HG02588 (cell line): ENCODE measurements at regions not wholly inside any gene's neighbourhood (a gene's known extent, or its start where the extent isn't known, plus 50 kb on each side); places are given as distances from the start of the nearest gene placed in this dataset.

ENCODE experiments used
- ATAC-seq: cut with Tn5 transposase; IDR thresholded peaks from one replicate; pipeline ENCODE4 v1.9.1; 2021; ENCODE audit warnings: mild to moderate bottlenecking, moderate library complexity; ENCODE audit not compliant: unreplicated experiment

DNA sequence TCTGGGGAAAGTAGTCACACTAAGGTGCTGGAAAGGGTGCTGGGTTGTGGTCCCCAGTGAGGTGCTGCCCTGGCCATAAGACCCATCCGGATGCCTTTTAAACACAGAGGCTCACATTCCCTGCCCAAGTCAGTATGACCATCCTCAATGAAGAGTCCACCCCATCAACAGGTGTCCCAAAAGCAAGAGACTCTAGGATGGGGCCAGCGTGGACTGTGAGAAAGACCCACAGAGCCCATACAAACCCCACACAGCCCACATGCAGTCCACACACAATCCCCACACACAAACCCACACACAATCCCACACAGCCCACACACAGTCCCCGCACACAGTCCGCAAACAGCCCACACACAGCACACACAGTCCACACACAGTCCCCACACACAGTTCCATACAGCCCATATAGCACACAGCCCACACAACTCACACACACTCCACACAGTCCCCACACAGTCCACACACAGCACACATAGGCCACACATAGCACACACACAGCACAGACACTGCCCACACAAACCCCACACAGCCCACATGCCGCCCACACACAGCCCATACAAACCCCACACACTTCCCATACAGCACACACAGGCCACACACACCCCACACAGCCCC lies 241.4 kb upstream of the SALL3 start:
- ATAC-seq, result no peak

DNA sequence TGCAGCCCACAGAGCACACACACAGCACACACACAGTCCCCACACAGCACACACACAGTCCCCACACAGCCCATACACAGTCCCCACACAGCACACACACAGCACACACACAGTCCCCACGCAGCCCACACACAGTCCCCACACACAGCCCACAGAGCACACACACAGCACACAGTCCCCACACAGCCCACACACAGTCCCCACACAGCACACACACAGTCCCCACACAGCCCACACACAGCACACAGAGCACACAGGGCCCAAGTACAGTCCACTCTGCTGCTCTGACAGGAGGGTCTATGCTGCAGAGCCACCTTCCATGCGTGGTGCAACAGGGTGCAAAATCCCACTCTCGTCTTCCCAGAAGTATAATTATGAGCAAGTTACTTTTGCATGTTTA lies 240.5 kb upstream of the SALL3 start:
- ATAC-seq, result no peak

DNA sequence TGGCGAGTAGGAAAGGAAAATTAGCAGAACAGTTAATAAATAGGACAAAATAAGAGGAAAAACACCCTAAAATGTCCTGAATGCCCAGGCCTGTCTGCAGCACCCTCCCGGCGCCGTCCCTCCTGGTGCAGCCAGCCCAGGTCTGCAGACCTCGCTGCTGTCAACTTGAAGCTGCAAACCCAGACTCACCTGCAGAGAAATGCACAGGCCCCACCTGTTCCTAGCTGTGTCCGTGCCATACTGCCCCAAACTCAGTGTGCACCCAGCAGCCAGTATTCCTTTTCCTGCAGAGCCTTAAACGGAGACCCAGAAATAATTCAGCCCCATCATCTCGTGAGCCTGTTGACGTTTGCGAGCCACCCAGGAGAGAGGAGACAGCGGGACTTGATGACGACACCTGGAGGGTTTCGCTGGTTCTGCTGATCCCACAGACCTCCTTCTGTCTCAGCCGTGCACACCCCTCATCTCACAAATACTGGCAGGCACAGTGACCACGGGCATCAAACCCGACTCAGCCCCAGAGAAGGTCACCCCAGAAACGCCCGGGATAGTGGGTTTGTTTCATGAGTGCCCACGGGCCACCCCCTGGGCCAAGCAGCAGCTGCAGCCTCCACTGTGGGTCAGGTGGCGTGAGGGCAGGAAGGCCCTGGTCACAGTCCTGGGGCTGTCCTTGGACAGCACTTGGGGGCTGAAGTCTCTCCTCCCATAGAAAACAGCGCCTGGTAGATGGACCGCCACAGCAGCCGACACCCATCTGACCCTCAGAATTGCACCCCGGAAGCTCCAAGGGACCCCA lies 239.5 kb upstream of the SALL3 start:
- ATAC-seq, result no peak

DNA sequence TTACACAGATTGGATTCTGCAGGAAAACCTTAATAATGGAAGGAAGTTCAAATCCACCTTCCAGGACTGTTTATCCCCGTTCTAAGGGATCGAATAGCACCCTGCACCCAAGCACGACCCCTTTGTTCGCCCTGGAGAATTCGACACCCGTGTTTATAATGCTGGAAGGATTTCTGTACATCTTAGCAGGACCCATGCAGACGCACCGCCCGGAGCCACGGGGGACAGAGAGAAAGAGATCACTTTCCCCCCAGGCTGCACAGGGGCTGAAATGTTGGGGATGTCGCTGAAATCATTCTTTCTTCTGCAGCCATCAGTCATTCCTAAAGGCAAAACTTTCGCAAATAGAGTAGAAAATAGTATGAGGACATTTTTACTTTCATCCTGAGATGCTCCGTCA lies 238.7 kb upstream of the SALL3 start:
- ATAC-seq, result no peak

DNA sequence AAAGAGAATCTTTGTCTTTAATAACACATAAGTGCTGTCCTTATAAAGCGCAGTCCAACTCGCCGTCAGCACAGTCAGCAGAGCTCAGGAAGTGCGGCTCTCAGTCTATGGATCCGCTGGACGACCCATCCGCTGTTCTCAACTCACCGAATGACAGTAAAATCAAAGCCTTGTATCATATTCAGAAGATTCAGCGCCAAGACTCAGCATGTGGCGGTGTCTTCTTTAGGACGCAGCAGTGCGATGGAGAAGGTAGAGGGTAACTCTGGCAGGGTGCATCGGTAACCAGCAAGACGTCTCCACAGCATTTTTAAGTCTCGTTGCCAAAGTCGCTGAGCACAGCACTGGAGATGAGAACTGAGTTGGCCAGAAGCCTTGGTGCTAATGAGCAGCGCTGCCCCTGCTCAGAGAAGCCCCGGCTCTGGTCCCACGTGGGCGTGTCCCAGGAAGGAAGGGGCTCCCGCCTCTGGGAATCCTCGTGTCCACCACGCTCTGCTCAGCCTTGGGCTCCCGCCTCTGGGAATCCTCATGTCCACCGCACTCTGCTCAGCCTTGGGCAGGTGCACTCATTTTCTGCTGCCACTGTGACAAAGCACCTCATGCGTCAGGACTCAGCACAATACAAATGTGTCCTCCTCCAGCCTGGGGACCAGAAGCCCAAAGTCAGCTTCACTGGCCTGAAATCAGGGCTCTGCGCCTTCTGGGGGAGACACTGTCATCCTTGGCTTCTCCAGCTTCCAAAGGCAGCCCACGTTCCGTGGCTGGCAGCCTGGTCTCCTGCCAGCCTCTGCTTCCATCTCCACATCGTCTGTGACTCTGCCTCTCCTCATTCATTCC lies 238.0 kb upstream of the SALL3 start:
- ATAC-seq, result no peak

DNA sequence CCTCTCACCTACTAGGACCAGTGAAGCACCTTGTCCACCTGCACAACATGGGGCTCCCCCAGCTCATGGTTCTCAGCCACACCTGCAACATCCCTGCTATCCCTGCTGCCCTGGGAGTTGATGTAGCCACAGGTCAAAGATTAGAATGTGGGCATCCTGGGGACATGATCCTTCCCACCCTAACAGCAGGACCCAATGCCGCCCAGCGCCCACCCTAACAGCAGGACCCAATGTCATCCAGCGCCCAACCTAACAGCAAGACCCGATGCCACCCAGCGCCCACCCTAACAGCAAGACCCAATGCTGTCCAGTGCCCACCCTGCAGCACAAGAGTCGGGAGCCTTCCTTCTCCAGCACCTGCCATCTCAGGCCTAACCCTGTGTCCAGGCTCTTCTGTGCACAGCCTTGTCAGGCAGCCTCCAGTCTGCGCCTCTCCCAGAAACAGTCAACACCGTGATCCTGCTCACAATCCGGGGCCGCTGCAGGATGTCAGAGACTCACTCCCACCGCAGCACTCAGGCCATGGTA lies 237.3 kb upstream of the SALL3 start:
- no peak for ATAC-seq

DNA sequence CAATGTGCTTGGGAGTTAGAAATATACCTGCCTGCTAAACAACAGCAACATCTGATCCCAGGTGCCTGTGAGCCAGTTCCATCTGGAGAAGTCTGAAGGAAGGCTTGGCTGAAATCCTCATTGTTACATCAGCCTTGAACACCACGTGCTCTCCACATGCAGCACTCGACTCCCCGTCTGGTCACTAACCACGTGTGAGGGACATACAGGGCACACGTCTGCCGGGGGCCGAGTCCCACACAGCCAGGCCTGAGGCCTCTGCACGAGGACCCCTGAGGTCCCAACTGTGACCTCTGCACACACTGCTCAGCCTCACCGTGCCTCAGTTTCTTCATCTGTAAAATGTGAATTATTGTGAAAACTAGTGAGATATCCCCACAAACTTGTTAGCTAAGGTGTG lies 236.5 kb upstream of the SALL3 start:
- no peak for ATAC-seq

DNA sequence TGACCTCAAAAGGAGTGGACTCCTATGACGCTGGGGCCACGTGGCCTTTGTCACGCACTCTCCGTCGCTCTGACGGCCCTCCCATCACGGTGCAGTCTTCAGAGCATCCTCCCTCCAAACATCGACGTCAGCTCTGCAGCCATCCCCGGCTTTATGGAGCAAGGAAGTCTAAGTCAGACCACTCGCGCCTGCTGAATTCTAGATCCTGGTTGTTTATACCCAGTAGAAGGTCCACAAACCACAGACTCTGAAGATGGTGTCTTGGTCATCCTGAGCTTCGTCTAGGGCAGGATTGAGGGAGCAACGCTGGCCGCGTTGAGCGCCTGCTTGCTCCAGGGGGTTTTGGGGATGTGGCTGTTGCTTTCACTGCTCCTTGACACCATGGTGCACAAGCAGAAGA lies 228.0 kb upstream of the SALL3 start:
- ATAC-seq, result no peak

DNA sequence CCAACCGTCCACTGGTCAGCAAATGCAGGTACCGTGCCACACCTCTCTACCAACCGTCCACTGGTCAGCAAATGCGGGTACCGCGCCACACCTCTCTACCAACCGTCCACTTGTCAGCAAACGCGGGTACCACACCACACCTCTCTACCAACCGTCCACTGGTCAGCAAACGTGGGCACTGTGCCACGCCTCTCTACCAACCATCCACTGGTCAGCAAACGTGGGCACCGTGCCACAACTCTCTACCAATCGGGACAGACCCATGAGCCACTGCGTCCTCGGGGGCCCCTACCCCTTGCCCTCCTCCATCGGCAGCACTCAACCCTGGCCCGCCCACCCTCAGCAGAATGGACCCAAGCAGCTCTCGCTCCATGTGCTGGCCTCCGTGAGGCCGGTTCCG lies 226.4 kb upstream of the SALL3 start:
- no peak for ATAC-seq

DNA sequence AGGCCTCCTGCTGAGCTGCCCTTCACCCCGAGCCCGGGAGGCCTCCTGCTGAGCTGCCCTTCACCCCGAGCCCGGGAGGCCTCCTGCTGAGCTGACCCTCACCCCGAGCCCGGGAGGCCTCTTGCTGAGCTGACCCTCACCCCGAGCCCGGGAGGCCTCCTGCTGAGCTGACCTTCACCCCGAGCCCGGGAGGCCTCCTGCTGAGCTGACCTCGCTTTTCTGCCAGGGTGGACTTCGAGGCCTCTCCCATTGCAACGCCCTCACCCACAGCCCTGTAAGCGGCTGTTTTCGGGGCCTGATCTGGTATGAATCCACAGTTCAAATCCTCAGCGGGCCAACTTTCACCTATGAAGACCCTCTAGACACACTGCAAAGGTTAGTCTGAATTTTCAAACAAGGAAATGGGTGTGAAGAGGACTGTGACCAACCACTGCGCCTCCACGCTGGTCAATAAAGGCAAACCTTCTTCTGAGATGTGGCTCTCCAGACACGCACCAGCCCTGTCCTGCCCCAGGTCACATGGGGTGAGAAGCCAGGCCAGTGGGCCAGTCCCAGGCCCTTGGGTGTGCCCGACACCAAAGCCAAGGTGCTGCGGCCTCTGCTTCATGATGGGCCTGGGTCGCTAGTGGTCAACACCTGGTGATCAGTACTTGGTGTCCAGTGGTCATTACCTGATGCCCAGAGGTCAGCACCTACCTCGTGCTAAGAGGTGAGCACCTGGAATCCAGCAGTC lies 225.1 kb upstream of the SALL3 start:
- no peak for ATAC-seq

DNA sequence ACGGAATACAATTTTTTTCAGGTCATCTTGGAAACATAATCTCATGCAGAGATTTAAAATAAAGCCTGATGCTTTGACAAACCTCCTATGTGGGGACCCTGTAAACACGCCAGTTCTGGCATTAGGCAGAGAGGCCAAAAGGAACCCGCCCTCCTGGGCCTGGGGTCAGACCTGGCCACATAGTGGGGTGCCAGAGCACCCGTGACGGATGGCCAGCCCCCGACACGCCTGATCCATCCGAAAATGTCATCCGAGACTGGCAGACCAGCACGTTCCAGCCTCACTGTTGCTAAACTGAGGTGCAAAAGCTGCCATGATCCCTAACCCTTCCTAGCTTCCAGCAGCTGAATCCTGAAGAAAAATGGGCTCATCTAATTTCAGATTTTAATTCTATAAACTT lies 222.6 kb upstream of the SALL3 start:
- no peak for ATAC-seq

DNA sequence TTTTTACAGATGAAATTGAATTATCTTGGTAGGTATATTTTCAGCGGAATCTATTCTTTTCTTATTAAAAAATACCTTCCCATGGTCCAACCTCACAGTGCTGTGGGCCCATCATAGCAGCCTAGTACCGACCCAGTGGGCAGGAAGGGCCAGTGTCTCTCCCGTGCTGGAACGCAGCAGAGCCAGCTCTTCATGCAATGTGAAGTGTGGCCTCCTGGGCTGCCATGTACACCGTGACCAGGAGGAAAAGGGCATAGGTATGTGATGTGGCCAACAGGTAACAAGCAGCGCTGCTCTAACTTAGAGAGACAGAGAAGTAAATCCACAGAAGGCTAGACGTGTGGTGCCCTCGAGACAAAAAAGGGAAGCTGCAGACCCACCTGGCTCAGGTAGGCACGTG lies 221.1 kb upstream of the SALL3 start:
- no peak for ATAC-seq

DNA sequence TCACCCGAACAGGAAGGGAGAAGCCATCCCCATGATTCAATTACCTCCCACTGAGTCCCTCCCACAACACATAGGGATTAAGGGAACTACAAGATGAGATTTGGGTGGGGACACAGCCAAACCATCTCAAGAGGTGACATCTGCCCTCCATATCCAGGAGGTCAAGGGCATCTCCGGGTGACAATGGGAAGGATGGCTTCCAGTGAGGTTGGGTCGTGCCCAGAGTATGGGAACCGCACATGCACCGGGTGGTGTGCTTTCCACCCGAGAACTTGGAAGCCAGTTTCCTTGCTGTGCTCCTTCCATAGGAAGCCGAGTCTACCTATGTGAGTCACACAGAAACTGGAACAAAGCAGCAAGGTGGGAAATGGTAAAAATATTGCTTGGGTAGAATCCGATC lies 216.9 kb upstream of the SALL3 start:
- no peak for ATAC-seq

DNA sequence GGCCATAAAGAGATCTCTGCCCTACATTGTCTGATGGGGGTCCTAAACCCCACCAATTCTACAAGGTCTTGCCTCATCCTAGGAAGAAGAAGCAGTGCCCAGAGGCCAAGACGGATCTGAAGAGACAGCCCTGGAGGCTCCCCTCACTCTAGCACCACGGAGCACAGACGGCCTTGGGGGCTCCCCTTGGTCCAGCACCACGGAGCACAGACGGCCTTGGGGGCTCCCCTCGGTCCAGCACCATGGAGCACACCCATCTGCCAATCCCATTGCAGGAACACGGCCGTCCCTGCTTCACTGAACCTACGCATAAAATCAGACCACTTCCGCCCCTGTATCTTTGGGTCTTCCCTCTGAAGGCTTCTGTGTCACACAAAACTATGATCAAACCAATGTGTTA lies 215.1 kb upstream of the SALL3 start:
- no peak for ATAC-seq

DNA sequence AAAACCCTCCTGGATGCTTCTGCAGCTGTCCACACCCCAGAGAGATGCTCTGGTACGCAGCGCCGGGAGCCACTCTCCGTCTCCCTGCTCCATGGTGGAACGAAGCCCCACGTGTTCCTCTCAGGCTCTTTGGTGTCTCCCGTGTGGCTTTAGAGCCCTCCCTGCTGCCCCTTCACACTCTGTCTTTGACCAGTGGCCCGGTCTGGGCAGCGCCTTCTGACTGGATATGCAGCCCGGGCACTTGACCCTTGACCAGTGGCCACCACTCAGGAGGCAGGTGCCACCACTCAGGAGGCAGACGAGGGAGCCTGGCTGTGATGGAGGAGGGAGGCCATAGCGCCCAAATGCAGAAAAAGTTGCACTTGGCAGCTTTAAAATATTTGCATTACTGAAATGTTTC lies 214.5 kb upstream of the SALL3 start:
- ATAC-seq, result no peak

DNA sequence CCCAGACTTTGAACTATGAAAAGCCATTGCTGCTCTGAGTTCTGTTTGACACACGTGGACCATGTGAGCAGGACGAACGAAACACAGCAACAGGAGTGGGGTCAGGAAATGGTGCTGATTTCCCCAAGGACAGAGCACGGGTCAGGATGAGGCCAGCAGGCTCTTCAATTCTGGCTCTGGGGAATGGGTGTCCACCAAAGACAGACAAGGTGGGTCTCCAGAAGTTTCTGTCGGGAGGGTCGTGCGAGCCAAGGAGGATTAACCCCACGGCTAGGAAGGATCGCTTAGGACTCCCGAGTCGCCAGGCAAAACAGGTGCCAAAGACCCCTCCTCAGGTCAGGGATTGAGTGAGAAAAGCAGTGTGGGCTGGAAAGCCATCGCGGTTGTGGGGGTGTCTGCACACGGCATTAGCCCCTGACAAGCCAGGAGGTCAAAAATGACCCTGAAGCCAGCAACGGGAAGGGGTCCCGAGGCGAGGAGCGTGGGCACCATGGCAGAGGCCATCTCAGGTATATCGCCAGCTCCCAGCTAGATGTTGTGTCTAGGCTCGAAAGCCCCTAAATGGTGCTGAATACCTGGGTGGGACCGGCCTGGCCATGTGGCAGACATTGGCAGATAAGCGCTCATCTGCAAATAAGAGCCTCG lies 213.9 kb upstream of the SALL3 start:
- ATAC-seq, result no peak

DNA sequence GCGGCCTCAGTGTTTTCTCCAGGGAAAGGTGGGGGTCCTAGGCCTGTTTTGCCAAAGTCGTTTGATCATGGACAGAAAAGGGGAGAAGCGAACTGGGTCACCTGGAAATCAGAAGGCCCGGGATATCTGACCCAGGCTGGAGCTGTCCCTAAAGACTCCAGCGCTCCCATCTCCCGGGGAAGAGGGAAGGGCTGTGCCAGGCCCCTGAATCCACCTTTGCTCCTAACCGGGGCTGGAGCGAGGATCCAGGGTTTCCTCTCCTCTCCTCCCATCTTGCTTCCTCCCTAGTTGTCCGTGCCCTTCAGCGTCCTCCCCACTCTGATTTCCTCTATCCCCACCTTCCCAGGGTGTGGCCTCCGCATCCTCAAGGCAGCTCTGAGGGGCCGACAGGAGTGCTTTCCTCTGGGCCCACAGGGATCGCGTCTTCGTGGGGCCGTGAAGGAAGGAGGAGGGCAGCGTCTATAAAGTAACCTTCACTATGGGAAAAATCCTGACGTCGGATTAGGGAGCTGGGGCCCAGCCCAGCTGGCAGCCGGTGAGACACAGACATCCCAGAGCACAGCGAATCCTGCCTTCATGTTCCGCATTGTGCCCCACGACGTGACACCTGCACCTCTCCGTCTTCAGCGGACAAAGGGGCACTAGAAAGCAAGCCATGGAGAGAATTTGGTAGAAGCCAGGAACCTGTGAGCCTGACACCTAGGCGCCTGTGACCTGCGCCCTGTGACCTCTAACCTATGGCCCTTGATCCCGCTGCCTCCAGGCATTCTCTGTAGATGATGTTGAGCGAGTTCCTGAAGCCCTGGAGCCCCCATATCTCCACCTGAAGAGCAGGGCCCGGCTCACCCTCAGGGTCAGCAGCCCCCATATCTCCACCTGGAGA lies 212.7 kb upstream of the SALL3 start:
- ATAC-seq, result no peak

DNA sequence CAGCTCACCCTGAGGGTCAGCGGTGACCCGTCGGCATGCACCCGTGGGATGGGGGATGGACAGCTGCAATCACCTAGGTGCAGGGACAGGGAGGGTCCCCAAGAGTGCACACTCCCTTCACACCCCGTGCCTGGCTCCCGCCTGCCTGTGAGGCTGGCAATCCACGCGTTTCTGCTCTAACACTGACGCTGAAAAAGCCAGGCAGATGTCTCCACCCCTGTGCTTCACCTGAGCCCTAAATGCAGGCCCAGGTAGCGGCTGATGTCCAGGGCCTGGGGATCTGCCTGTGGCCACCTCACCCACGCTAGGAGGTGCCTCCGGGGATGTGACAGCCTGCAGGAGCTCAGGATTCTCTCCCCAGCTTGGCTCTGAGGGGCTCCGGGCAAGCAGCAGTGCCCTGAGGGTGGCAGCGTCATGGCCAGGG lies 212.0 kb upstream of the SALL3 start:
- ATAC-seq, result no peak

DNA sequence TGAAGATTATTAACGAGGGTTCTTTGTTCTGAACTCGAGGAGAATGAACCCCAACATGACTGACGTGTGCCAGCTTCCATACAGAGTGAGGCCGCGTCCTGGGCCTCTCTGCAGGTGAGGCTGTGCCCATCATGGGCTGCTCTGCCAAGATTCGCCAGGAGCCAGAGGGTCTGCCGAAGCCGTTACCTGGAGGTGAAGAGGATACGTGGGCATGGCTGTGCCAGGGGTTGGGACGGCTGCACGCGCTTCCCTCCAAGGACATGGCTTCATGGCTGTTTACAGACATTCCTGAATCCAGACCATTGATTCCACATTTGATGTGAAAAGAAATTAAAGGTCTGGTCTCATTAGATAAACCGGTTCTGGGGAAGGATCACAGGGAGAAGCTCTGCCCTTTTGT lies 211.4 kb upstream of the SALL3 start:
- no peak for ATAC-seq
